GM12873 (cell line): ENCODE measurements at regions not wholly inside any gene's neighbourhood (a gene's known extent, or its start where the extent isn't known, plus 50 kb on each side); places are given as distances from the start of the nearest gene placed in this dataset.

ENCODE experiments used
- TF ChIP-seq, protein P1 (sequence below): IDR thresholded peaks from 2 replicates; pipeline ENCODE4 v1.5.1; 2012; ENCODE audit warnings: low read depth, mild to moderate bottlenecking, moderate library complexity, low read length, control low read depth; ENCODE audit not compliant: insufficient read depth; ENCODE audit errors: missing control alignments

DNA sequence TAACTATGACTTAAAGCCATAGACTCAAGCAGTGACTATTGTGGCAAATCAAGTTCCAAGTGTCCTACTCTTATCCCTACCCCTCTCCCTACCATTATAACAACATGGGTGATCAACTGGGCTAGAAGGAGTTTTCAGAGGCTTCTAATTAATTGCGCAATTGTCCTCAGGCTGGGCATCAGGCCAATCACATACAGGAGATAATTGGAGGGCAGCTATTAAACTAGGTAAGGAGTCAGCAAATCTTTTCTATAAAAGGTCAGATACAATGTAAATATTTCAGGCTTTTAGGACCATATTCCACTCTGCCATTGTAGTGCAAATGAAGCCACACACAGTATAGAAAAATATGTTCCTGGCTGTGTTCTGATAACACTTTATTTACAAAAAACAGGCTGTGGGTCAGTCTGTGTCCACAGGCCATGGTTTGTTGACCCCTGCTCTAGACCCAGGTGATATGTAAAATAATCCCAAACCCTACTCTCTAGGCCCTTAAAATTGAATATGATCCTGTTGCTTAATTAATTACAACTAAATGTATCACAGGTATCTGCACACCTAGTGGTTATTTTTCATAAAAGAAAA is 141.4 kb upstream of the PIK3R1 start:
- TF ChIP-seq, protein P1, sequence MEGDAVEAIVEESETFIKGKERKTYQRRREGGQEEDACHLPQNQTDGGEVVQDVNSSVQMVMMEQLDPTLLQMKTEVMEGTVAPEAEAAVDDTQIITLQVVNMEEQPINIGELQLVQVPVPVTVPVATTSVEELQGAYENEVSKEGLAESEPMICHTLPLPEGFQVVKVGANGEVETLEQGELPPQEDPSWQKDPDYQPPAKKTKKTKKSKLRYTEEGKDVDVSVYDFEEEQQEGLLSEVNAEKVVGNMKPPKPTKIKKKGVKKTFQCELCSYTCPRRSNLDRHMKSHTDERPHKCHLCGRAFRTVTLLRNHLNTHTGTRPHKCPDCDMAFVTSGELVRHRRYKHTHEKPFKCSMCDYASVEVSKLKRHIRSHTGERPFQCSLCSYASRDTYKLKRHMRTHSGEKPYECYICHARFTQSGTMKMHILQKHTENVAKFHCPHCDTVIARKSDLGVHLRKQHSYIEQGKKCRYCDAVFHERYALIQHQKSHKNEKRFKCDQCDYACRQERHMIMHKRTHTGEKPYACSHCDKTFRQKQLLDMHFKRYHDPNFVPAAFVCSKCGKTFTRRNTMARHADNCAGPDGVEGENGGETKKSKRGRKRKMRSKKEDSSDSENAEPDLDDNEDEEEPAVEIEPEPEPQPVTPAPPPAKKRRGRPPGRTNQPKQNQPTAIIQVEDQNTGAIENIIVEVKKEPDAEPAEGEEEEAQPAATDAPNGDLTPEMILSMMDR: no peak

DNA sequence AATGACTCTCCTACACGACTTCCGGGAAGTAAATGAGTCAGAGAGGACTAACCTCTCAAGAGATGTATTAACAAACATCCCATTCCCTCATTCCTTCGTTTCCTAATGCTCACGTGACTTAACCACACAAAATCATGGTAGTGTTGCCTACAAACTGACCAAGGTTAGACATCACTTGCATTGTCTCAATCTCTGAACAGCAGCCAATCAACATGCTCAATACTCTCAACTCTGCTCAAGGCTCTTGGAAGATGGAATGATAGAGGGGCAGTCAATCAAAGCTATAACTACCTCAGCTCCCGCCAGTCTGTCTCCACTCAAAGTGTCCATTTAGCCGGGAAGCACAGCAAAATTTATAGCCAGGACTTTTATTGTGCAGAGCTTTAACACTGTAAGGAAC is 143.8 kb upstream of the PIK3R1 start:
- TF ChIP-seq, protein P1: no peak

DNA sequence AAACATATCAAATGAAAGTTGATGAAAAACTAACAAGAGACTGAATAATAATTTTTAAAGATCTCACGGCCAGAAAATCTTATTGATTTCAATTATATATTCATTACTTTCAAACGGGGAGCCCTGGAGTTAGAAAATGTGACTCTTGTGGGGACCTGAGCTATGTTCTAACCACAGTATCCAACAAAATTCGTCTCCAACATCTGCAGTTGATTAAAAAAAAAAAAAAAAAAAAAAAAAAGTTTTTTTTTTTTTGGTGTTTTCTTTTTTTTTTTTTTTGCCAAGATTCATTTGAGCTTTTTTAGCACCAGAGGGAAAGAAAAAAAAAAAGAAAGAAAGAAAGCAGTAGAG is 144.3 kb upstream of the PIK3R1 start:
- TF ChIP-seq, protein P1: no peak

DNA sequence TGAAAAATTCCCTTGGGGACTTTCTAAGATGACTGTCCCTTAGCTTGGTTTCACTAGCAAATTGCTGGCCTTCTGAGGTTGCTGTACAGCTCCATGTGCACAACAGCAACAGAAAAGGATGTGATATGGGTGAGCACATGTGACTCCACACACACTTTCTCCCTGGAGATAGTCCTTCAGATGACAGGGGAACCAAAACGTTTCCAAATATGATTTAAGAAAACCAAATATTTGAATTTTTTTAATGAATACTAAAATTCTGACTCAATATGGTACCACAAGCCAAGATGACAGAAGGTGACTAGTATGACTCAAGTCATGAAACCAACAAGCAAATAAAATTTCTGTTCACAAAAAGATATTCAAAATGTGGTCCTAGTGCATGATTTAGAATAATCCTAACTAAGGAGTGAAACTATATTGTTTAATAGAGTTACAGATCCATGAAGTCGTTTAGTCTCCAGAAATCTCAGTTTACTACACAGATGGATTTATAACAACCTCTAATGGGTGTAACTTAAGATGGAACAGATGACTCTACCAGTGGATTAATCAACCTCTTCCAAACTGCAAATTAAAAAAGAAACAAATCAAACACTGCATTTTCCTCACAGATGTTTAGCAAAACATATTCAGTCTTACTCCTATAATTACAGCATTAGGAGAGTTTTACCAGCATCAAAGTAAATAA is 144.8 kb upstream of the PIK3R1 start:
- TF ChIP-seq, protein P1: no peak

DNA sequence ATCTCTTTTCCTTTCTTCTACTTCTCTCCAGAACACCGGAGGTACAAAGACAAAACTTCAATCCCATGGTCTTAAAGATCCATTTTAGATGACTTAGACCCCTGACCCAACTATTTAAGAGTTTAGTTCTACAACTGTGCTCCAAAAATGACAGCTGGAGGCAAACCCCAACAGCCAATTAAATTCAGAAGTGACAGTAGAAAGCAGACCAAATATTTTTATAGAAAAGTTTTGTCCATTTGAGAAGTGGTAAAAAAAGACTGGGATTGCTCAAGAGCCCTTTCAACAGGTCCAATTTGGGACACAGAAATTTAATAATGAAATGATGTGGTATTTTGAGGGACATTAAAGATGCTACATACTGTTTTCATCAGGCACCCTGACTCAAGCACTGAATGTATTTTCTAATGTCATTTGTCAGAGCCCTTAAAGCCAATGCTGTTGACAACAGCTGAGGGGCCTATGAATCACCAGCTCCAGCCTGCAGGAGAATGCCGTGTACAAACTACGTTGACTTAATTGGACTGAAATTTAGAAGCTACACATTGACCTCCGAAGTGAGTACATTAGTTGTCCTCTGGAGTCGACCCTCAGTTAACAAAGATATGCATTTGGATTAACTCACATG is 147.5 kb upstream of the PIK3R1 start:
- TF ChIP-seq, protein P1: no peak

DNA sequence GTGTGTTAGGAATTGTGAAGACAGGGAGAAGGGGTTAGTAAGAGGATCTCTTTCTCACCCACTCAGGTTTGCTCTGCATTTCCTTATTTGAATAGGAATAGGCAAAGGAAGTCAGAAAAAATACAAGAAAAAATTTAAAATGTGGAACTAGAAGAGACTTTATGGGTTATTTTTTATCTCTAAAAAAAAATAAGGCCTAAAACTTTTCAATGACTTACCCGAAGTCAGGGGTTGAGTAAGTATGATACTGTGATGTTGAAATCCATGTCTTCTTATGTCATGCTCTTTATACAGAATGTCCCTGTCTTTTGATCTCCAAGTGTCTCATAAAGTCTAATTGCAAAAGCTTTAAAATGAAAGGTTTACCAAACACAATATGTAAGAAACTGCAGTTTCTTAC is 148.3 kb upstream of the PIK3R1 start:
- TF ChIP-seq, protein P1: no peak

DNA sequence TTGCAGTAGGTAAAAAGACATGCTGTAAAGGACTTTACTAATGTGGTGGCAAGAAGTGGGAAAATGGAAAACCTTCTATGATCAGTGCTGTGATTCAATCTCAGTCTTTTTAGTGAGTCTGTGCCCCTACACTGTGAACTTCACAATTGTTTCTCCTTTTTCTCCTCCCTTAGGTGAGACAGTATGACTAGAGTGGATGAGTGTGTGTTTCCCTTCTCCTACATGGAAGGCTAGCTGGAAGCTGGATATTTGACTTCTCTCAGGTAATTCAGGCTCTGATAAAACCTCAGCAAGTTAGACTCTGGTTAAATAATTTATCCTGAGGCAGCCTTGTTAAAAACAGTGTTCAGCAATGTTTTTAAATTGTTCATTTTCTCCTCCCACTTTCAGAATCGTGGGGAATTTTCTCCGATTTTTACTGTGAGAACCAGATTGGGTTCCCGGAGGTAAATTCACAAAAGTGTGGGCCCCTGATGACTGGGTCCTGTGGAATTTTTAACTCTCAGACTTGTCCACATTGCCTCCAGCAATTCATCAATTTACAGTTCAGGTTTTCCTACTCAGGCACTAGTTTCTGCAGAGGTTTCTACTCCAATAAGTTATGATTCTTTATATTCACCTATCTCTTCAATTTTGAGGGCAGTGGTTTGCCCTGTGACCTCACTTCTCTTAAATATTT is 149.1 kb upstream of the PIK3R1 start:
- TF ChIP-seq, protein P1: no peak
